H54 (cell line): ENCODE measurements at regions not wholly inside any gene's neighbourhood (a gene's known extent, or its start where the extent isn't known, plus 50 kb on each side); places are given as distances from the start of the nearest gene placed in this dataset.
"Not testable (repeated sequence)": the region's sequence is repeated elsewhere in the genome, so short reads cannot be mapped to it uniquely, and the experiment has no call there.

Experiments used
- DNase-seq: peaks from one replicate; pipeline ENCODE4 v3.0.0; 2011; ENCODE audit warnings: low spot score, mixed read lengths; ENCODE audit not compliant: insufficient read length
- FAIRE-seq: peaks from 3 replicates; lab custom pipeline; 2011; peaks lifted over from hg19 to GRCh38; lab: Jason Lieb, UNC
- POLR2A ChIP-seq: IDR thresholded peaks from 2 replicates; pipeline ENCODE4 v1.6.1; 2011; ENCODE audit warnings: low read depth, mild to moderate bottlenecking, low read length

- DNase-seq: no peak
- no peak for FAIRE-seq
- TF ChIP-seq POLR2A: no peak
Measured at GRCh38 chr3:89682556-89682955, 575.1 kb downstream of the EPHA3 start.

- no peak for TF ChIP-seq POLR2A
- FAIRE-seq: no peak
Measured at GRCh38 chr3:89685731-89686130, 578.3 kb downstream of the EPHA3 start.

GRCh38 chr3:89690646-89691045 lies 583.2 kb downstream of the EPHA3 start:
- no peak for DNase-seq
- FAIRE-seq: no peak
- TF ChIP-seq POLR2A: no peak

More at GRCh38 chr3:89685731-89686130, 578.3 kb downstream of the EPHA3 start:
- no peak for DNase-seq

GRCh38 chr3:89692601-89693000 lies 585.2 kb downstream of the EPHA3 start:
- no peak for TF ChIP-seq POLR2A
- FAIRE-seq: no peak

GRCh38 chr3:89697321-89697916 lies 590.0 kb downstream of the EPHA3 start:
- no peak for FAIRE-seq
- DNase-seq: no peak
- TF ChIP-seq POLR2A: no peak

More at GRCh38 chr3:89692601-89693000, 585.2 kb downstream of the EPHA3 start:
- DNase-seq: no peak

- TF ChIP-seq POLR2A: no peak
- FAIRE-seq: no peak
- DNase-seq: no peak
Measured at GRCh38 chr3:89698208-89698830, 590.9 kb downstream of the EPHA3 start.

GRCh38 chr3:89699229-89699628 lies 591.8 kb downstream of the EPHA3 start:
- DNase-seq (no peak), FAIRE-seq (no peak)
- no peak for TF ChIP-seq POLR2A

- TF ChIP-seq POLR2A: no peak
- no peak for DNase-seq
- FAIRE-seq: no peak
Measured at GRCh38 chr3:89699771-89700170, 592.4 kb downstream of the EPHA3 start.

GRCh38 chr3:89702404-89702803 lies 595.0 kb downstream of the EPHA3 start:
- FAIRE-seq (no peak), DNase-seq (no peak)
- TF ChIP-seq POLR2A: no peak

- no peak for TF ChIP-seq POLR2A
- DNase-seq (no peak), FAIRE-seq (no peak)
Measured at GRCh38 chr3:89713196-89713595, 605.8 kb downstream of the EPHA3 start.

- DNase-seq (no peak), FAIRE-seq (no peak)
- TF ChIP-seq POLR2A: no peak
Measured at GRCh38 chr3:89714237-89714636, 606.8 kb downstream of the EPHA3 start.

GRCh38 chr3:89740080-89740880 lies 632.9 kb downstream of the EPHA3 start:
- FAIRE-seq: no peak
- no peak for TF ChIP-seq POLR2A
- DNase-seq: no peak

GRCh38 chr3:89740881-89741177 lies 633.4 kb downstream of the EPHA3 start:
- FAIRE-seq (no peak), DNase-seq (no peak)
- TF ChIP-seq POLR2A: no peak

- DNase-seq: no peak
- no peak for TF ChIP-seq POLR2A
- no peak for FAIRE-seq
Measured at GRCh38 chr3:89742546-89742945, 635.1 kb downstream of the EPHA3 start.

GRCh38 chr3:89747541-89748278 lies 640.3 kb downstream of the EPHA3 start:
- not testable (repeated sequence) for DNase-seq, FAIRE-seq
